Peyer's patch (tissue), 4 donors: ENCODE measurements at regions not wholly inside any gene's neighbourhood (a gene's known extent, or its start where the extent isn't known, plus 50 kb on each side); places are given as distances from the start of the nearest gene placed in this dataset.

Experiments
- POLR2A ChIP-seq, 2 donors: fragments of 450-650 bp; IDR thresholded peaks; one replicate each; pipeline ENCODE4 v1.5.1; 2017; ENCODE audit warnings: antibody characterized with exemption in 2 of 2, mild to moderate bottlenecking in 2 of 2, moderate library complexity in 2 of 2
- TF ChIP-seq, protein P1 (sequence below), 6 experiments: fragments of 450-650 bp in 4 of 6; fragments of 200-600 bp in 2 of 6; sonication (generic) in 1 of 6; IDR thresholded peaks; one replicate each; pipeline ENCODE4 v1.5.1; 2017 to 2019; ENCODE audit warnings: antibody characterized with exemption in 6 of 6, mild to moderate bottlenecking in 3 of 6, moderate library complexity in 1 of 6

DNA sequence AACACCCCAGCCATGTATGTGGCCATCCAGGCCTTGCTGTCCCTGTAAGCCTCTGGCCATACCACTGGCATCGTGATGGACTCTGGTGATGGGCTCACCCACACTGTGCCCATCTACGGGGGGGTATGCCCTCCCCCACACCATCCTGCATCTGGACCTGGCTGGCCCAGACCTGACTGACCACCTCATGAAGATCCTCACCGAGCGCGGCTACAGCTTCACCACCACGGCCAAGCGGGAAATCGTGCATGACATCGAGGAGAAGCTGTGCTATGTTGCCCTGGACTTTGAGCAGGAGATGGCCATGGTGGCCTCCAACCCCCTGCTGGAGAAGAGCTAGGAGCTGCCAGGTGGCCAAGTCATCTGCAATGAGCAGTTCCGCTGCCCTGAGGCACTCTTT lies 80.4 kb upstream of the ZCCHC2 start:
- no peak for TF ChIP-seq POLR2A (IDR thresholded peaks at IDR 0.05)
- TF ChIP-seq, protein P1, sequence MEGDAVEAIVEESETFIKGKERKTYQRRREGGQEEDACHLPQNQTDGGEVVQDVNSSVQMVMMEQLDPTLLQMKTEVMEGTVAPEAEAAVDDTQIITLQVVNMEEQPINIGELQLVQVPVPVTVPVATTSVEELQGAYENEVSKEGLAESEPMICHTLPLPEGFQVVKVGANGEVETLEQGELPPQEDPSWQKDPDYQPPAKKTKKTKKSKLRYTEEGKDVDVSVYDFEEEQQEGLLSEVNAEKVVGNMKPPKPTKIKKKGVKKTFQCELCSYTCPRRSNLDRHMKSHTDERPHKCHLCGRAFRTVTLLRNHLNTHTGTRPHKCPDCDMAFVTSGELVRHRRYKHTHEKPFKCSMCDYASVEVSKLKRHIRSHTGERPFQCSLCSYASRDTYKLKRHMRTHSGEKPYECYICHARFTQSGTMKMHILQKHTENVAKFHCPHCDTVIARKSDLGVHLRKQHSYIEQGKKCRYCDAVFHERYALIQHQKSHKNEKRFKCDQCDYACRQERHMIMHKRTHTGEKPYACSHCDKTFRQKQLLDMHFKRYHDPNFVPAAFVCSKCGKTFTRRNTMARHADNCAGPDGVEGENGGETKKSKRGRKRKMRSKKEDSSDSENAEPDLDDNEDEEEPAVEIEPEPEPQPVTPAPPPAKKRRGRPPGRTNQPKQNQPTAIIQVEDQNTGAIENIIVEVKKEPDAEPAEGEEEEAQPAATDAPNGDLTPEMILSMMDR (IDR thresholded peaks at IDR 0.05) = no peak
